ENCODE measurements at regions not wholly inside any gene's neighbourhood (a gene's known extent, or its start where the extent isn't known, plus 50 kb on each side); places are given as distances from the start of the nearest gene placed in this dataset.

- Histone ChIP-seq H3K4me3 (no peak overlapping the region), H3K27ac (0 out of 6 replicates have a peak overlapping the region, but pooled peaks of 1 of the 2 experiments have one; percentile 30), H3K4me1 (peaks cover 16% of the 10 kb centered on the region; the same call in 2 of the 3 replicates), H3K9me3 (no peaks in the 10 kb centered on the region), H3K4me2 (no peak overlapping the region)
- ChIA-PET CTCF (interaction anchor here (1.3 kb wide), 1 partner anchor 10 kb away, joined by 3 read pairs; no protein-coding TSS in a partner anchor), POLR2A (no interaction called here)
- no peak for ATAC-seq
- TF ChIP-seq, protein P1, sequence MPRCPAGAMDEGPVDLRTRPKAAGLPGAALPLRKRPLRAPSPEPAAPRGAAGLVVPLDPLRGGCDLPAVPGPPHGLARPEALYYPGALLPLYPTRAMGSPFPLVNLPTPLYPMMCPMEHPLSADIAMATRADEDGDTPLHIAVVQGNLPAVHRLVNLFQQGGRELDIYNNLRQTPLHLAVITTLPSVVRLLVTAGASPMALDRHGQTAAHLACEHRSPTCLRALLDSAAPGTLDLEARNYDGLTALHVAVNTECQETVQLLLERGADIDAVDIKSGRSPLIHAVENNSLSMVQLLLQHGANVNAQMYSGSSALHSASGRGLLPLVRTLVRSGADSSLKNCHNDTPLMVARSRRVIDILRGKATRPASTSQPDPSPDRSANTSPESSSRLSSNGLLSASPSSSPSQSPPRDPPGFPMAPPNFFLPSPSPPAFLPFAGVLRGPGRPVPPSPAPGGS (IDR thresholded peaks at IDR 0.05): no peak
- TF ChIP-seq CBX2 (IDR thresholded peaks at IDR 0.05; ENCODE audit: borderline replicate concordance, low read depth) (no peak), HMGXB4 (CRISPR knock-in tag; IDR thresholded peaks at IDR 0.05; ENCODE audit: borderline replicate concordance) (no peak), CHD2 (IDR thresholded peaks at IDR 0.05; ENCODE audit: low read length, partially characterized antibody) (no peak)
- FAIRE-seq: no peak
- 82% methylated on average over 5 of the region's 5 CpGs for WGBS (ENCODE audit: missing lambda C conversion rate)
- DNase-seq (ENCODE audit: low read depth in 1 of 2, low spot score in 1 of 2): no peak
These were observed 91.8 kb upstream of the PREP start for GRCh38 chr6:105494688-105495087.

GRCh38 chr6:105493736-105494135 lies 90.9 kb upstream of the PREP start:
- DNase-seq (ENCODE audit: low read depth in 1 of 2, low spot score in 1 of 2) (no peak), FAIRE-seq (no peak), ATAC-seq (no peak)
- ChIA-PET CTCF (interaction anchor here (0.5 to 1.3 kb wide), 2 partner anchors 9 to 62 kb away, joined by 3 to 4 read pairs; no protein-coding TSS in a partner anchor), POLR2A (no interaction called here)
- TF ChIP-seq CBX8 (IDR thresholded peaks at IDR 0.05): no peak
- no peak for TF ChIP-seq RNF2 (IDR thresholded peaks at IDR 0.05; ENCODE audit: borderline replicate concordance, low read depth)
- no peak for TF ChIP-seq NFE2L2 (conservative IDR thresholded peaks at IDR 0.05; ENCODE audit: low read length)
- no peak for TF ChIP-seq SMC3 (IDR thresholded peaks at IDR 0.05)
- TF ChIP-seq KDM5A (IDR thresholded peaks at IDR 0.05): no peak
- no peak for TF ChIP-seq ESRRA (IDR thresholded peaks at IDR 0.05; ENCODE audit: borderline replicate concordance, low read length)
- Histone ChIP-seq H3K4me3 (no peak overlapping the region), H3K27ac (no peak overlapping the region), H3K4me2 (no peak overlapping the region), H3K4me1 (peaks cover 16% of the 10 kb centered on the region; the same call in 2 of the 3 replicates), H3K9me3 (no peaks in the 10 kb centered on the region; the same call in 2 of the 3 replicates)
- 81% methylated on average over 2 of the region's 2 CpGs for WGBS (ENCODE audit: missing lambda C conversion rate)

DNA sequence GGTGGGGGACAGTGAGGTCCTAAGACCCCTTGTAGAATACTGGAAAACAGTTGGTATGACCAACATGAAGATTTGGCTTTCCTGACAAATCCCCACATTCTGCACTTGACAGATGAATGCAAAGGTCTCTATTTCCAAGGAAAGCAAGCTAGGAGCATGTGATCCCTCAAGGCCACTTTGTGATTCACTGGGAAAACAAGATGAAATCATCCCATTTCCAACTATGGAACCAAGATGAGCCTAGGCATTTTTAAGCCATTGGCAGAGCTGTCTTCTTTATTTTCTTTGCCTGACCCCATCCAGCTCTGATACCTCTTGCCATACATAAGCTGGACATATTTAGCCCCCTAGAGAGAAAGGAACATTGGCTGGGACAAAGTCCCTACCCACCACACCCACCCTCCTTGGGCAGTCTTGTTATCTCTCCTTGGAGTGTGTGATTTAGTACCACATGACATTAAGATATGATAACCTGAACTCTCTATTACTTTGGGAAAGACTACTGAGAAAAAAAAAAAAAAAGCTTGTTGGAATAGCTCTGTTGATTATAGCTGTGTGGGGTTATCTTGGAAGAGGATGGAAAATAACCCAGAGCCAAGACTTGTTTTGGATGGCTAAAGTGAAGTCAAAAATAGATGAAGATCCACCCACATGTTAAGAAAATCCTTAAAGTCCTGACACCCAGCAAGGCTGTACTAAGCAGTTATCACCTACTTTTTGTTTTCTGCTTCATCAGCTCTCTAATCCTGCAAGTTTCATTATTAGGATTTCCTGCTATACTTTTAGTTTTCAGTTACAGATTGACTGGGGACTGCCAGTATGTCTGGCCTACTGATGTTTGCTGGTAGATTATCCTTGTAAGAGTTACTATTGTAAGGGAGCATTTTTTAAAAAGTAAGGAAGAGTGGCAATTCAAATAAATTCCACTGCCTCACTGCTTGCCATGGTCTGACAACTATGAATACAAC lies 90.1 kb upstream of the PREP start:
- ChIA-PET CTCF (interaction anchor here (0.5 to 1.3 kb wide), 2 partner anchors 8 to 61 kb away, joined by 4 to 5 read pairs; no protein-coding TSS in a partner anchor), POLR2A (no interaction called here)
- Histone ChIP-seq H3K27ac (peak overlapping the region; percentile 3 to 24; a peak in 1 of 6 replicates), H3K4me3 (no peak overlapping the region), H3K9me3 (no peaks in the 10 kb centered on the region; the same call in 2 of the 3 replicates), H3K4me1 (peaks cover 22% of the 10 kb centered on the region), H3K4me2 (no peak overlapping the region; the same call in 2 of the 3 replicates)
- DNase-seq (ENCODE audit: low read depth in 1 of 2, low spot score in 1 of 2) (peak in 1 of 2 experiments; percentile 23), ATAC-seq (no peak), FAIRE-seq (no peak)
- TF ChIP-seq EHMT2 (IDR thresholded peaks at IDR 0.05; ENCODE audit: low read depth) (no peak), PHF8 (IDR thresholded peaks at IDR 0.05; ENCODE audit: borderline replicate concordance, low read depth) (no peak), JUN (IDR thresholded peaks at IDR 0.05) (no peak), NR3C1 (IDR thresholded peaks at IDR 0.05) (no peak)
- TF ChIP-seq, protein P2, sequence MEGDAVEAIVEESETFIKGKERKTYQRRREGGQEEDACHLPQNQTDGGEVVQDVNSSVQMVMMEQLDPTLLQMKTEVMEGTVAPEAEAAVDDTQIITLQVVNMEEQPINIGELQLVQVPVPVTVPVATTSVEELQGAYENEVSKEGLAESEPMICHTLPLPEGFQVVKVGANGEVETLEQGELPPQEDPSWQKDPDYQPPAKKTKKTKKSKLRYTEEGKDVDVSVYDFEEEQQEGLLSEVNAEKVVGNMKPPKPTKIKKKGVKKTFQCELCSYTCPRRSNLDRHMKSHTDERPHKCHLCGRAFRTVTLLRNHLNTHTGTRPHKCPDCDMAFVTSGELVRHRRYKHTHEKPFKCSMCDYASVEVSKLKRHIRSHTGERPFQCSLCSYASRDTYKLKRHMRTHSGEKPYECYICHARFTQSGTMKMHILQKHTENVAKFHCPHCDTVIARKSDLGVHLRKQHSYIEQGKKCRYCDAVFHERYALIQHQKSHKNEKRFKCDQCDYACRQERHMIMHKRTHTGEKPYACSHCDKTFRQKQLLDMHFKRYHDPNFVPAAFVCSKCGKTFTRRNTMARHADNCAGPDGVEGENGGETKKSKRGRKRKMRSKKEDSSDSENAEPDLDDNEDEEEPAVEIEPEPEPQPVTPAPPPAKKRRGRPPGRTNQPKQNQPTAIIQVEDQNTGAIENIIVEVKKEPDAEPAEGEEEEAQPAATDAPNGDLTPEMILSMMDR (IDR thresholded peaks at IDR 0.05): no peak
